NCI-H187 (cell line): ENCODE measurements at regions not wholly inside any gene's neighbourhood (a gene's known extent, or its start where the extent isn't known, plus 50 kb on each side); places are given as distances from the start of the nearest gene placed in this dataset.
"Not testable (repeated sequence)": the region's sequence is repeated elsewhere in the genome, so short reads cannot be mapped to it uniquely, and the experiment has no call there.

Experiments used
- DNase-seq, 2 experiments: peaks; one replicate each; lab custom pipeline; 2025; lab: John Stamatoyannopoulos, UW

DNA sequence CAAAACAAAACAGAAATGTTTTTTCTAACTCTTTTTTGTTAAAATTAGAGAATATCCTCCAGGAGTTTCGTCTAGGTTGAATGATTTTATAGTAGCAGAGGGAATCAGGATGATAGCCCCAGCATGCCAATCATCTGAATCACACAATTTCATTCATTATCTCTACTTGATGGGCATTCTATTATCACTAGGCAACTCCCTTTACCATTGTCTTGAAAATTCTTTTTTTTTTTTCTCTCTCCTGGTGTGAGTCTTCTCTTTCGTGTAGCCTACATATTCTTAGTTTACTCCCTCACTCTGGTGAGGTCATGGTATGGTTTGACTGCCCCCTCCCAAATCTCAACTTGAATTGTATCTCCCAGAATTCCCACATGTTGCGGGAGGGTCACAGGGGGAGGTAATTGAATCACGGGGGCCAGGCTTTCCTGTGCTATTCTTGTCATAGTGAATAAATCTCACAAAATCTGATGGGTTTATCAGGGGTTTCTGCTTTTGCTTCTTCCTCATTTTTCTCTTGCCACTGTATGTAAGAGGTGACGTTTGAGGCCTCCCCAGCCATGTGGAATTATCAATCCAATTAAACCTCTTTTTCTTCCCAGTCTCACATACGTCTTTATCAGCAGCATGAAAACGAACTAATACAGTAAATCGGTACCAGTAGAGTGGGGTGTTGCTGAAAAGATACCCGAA, 105.0 kb downstream of the OTUD1 start:
- DNase-seq: no peak

DNA sequence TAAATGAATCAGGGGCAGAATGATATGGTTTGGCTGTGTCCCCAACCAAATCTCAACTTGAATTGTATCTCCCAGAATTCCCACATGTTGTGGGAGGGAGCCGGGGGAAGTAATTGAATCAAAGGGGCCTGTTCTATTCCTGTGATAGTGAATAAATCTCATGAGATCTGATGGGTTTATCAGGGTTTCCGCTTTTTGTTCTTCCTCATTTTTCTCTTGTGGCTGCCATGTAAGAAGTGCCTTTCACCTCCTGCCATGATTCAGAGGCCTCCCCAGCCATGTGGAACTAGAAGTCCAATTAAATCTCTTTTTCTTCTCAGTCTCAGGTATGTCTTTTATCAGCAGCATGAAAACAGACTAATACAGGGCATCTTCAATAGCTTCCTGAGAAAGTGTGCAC, 107.0 kb downstream of the OTUD1 start:
- not testable (repeated sequence) for DNase-seq

DNA sequence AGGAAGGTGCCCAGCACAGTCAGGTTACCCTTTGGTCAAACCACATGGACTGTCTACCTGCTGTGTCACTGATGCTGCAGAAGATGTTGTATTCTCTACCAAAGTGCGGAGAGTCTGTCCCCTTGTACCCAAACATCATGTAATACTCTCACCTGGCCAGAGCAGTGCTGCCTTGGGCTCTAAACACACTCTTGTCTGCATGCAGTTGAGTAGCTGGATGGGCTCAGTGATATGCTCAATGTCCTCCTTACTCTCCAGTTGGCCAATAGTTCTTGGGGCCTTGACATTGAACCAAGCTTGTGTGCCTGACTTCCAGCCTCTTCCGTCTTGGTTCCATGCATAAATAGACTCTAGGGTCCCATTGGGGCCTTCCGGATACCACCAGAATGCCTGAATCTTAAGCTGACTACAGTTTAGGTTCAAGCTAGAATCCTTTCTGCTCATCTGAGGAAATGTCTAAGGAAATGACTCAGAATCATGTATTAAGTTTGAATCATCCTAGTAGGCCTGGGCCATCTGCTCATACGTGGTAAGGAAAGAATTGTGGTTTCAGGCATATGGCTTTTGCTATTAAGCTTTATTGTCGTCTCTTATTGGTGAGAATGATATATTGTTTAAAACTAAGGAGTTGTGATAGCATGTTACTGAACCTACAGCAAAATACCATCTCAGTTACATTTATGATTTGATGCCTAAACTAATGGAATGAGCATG, 118.0 kb downstream of the OTUD1 start:
- no peak for DNase-seq

DNA sequence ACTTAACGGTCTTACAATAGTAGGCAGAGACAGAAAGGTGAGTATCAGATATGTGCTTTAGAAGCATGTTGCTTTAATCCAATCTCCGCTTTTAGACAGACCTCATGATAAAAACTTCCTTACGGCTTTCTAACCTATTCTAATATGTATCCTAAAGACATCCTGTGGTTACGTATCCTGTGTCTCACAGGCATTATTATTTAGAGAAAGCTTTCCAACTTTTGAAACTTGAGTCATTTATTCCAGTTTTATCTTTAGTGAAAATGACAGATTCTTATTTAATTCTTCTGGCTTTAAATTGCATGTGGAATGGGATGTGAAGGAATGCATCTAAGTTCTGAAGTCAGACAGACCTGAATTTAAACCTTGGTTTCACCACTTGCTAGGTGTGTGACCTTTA, 118.9 kb downstream of the OTUD1 start:
- DNase-seq: no peak

DNA sequence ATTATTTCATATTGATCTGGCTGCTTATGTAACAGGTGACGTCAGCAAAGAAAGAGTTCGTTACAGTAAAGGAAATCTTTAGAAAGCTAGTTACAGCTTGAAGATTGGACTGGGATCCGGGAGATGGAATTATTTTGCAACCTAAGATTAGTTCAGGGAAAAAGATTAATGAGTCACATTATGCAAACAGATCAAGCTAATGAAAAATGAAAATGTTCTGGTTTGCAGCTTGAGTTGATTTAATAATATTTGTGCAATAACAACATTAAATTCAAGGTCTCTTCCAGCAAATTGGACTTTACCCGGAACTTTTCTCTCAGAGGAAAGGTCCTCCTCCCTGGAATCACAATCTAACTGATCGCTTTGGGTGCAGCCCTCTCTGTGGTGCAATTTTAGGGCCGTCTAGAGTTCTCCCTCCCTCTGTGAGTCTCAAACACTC, 119.5 kb downstream of the OTUD1 start:
- no peak for DNase-seq

DNA sequence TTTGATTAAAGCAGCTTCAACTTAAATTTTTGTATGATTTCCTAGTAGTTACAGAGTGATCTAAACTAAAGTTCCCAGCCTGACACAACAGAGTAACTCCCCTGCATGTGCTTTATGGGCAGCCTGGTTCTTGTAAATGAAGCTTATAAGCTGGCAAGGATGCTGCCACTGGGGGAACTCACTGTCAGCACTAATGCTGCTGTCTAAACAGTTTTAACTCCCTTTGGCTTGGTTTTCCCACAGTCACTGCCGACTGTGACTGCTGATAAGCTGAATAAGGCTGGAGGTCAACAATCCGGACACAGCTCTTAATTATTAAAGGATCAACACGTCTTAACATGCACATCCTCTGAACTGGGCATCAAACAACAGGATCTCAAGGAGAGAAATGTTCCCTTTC, 130.1 kb downstream of the OTUD1 start:
- DNase-seq: no peak

DNA sequence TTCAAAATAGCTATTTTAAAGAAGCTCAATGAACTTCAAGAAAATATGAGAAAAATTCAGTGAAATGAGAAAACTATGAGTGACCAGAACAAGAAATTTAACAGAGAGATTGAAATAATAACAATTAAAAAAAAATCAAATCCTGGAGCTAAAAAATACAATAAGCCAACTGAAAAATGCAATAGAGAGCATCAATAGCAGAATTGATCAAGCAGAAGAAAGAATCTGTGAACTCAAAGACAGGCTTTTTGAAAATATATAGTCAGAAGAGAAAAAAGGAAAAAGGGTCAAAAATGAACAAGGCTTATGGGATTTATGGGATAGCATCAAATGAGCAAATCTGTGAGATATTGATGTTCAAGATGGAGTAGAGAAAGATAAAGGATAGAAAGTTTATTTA, 133.0 kb downstream of the OTUD1 start:
- DNase-seq: no peak

DNA sequence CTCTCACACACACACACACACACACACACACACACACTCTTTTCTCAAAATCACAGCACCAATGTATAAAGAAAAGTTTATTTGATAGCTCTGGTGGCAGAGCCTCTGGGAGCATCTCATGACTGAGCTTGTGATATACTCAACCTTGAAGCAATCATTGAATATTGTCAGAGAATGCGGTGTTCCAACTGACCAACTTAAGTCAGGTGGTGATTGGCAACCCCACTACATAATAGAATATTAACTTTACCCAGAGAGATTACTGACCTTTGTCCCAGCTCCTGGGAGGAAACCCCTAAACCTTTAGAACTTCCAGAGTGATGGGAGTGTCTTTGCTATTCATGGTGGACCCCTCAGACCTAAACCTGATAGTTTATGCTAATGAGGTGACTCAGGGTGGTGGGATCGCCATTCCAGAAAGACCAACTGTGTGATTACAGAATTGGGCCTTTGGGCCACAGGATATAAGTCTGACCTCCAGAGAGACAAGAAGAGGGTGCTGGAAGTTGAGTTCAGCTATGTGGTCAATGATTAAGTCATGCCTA, 143.1 kb downstream of the OTUD1 start:
- no peak for DNase-seq

DNA sequence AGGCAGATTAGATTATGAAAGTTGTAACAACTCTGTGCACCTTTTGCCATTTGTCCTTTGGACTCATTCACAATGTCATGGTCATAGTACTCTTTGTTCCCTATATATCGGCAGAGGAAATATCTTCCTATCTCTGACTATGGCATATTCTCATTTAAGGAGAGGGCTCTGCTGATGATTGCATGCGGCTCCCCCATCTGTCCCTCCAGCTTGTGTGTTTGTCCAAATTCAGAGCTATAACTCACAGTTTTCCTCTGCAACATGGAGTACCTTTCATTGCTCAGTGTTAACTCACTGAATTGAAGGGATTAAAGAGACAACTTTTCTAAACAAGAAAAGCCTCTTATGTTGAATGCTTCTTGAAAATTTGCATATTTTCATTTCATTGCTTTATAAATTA, 145.5 kb downstream of the OTUD1 start:
- no peak for DNase-seq

DNA sequence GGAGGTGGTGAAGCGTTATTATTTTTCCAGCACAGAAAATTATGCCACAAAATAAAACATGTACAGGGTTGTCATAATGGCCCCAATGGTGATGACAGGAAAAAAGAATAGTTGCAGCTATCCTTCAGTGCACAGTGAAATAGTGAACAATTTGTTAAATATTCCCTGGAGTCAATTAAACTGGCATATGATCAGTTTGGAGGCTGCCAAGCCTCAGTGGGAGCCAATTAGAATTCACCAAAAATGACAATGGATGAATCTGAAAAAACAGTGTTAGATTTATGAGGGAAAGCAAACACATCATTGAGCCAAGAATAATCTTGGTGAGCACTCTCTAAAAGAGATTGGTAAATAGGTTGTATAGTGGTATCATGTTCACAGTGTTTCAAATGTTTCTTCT, 146.3 kb downstream of the OTUD1 start:
- DNase-seq: no peak

DNA sequence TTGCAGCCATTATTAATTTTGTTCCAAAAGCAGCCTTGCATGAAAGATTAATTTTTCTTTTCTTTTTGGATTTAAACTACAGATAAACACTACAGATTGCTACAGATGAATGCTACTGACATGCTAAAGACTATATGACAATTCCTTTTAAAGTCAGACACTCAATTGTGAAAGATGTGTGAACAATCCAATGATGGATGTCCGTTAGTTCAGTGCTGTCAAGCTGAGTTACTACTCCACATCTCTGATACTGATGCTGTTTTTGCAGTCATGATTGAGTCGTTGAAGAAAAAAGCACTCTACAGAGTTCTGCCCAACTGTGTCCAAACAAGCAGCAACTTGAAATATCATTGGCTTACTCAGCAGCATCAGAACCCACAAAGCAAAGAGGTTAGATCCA, 146.8 kb downstream of the OTUD1 start:
- DNase-seq: no peak

DNA sequence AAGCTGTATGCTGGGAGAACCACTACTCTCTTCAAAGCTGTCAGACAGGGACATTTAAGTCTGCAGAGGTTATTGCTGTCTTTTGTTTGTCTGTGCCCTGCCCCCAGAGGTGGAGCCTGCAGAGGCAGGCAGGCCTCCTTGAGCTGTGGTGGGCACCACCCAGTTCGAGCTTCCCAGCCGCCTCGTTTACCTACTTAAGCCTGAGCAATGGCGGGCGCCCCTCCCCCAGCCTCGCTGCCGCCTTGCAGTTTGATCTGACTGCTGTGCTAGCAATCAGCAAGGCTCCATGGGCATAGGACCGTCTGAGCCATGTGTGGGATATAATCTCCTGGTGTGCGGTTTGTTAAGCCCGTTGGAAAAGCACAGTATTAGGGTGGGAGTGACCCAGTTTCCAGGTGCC, 156.4 kb downstream of the OTUD1 start:
- DNase-seq: not testable (repeated sequence)

DNA sequence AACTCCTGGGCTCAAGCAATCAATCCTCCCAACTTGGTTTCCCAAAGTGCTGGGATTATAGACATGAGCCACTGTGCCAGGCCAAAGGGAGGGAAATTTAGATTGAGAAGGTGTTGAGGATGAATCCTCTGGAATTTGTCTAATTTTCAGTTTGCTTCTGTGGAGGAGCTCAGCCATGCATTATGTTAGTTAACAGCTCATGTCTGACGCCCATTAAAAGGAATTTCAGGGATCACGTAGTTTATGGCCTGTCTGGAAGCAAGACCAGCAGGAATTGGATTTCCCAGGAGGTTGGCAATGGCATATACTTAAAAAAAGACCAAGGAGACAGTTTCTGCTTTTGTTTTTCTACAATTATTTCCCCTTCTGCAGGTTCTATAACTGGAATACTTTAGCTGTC, 165.7 kb downstream of the OTUD1 start:
- DNase-seq: no peak

DNA sequence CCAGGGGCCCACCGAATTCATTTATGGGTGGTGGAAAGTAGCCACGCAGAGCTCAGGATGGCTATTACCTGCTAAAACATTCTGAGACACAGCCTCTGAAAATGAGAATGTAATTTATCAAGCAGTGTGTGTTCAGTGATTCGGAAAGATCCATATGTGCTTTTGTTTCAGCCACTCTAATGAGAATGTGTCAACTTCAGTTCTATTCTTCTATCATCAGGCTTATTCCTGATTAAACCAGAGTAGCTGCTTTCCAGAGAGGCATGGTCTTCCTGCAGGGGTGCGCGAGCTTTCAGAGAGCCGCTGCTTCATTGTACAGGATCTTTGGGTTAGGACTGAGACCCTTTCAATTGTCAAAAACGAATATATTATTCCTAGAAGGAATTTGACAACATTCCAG, 167.6 kb downstream of the OTUD1 start:
- DNase-seq: no peak

DNA sequence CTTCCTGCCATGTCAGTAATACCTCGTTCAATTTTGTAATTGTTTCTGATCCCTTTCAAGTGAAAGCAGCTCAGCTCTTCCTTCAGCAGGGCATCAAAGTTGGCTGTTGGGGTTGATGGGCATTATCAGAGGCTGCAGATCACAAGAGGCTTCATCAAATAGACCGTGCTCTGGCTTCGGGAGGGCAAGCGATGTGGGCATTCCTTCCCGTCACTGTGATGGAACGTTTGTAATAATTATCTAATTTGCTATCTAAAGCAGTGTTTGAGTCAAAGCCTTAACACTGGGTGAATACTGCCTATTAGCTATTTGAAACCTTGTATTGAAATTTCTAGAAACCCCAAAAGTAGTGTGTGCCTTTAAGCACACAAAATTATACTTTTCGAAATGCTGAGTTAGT, 170.1 kb downstream of the OTUD1 start:
- DNase-seq: no peak

DNA sequence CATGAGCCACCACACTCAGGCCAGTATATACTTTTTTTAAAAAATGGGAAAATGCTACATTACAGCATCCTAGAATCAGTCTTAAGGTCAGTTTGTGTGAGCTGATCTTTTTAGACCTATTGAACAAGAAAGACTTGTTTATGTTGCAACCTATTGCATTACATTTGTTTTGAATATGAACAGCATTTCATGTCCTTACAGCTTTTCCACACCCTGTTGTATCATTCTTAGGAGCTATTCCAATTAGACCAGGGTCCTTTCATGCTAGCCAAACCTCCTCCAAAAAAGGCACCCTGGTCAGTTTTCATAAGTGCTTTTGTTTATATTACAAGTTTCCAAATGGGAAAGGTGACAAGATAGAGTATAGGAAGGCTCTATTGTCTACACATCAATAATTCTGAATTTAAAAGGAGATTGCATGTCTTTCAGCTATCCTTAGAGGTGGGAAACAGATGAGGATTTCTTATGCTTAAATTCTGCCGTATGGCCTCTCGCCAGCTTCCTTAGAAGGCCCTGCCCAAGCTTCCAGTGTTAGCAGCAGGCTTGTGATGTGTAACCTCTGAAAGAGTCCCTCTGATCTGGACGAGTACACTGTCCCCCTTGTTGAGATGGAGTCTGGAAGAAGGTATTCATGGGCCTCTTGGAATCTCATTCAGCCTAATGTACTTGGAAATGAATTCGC, 171.9 kb downstream of the OTUD1 start:
- no peak for DNase-seq

DNA sequence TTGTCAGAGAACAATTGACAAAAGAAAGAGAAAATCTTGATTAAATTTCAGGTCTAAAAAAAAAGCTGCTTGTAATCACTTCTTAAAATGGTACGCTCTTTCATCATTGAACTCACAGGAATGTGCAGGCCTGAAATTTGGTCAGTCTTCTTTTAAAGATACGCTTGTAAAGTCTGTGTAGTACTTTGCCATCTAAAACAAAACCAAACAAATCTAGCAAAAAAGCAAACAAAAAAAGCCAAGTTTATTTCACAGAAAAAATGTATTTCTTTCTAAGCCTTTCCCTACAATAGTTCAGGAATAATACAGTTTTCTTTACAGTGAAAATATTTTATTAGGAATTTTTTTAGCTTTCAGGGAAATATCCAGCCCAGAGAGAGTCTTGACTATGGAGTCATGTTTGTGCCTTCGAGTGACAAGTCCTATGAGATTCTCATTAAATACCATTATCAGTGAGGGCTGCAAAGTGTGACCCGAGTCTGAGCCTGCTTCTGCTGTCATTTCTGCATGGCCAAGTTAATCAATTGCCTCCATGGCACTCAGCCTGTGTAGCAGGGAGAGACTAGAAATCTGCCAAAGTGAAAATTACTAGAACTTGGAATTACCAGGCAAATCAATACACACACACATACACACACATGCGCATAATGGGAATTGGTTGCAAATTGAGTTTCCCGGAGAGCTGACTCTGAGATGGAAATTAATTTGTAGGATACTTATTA, 172.6 kb downstream of the OTUD1 start:
- DNase-seq: no peak

DNA sequence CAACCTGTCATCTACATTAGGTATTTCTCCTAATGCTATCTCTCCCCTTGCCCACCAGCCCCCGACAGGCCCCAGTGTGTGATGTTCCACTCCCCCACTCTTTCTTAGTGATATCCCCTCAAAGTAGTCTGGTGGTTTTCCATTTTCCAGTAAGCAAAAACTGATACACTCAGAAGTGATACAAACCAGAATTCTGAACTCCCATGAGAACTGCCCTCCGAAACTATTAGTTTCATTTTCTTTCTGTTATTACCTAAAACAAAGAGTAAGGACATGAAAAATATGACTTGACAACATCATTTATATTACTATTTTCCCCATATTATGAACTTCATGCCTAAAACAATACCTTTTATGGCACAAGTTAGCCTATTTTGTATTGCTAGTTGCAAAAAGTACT, 175.0 kb downstream of the OTUD1 start:
- DNase-seq: no peak

DNA sequence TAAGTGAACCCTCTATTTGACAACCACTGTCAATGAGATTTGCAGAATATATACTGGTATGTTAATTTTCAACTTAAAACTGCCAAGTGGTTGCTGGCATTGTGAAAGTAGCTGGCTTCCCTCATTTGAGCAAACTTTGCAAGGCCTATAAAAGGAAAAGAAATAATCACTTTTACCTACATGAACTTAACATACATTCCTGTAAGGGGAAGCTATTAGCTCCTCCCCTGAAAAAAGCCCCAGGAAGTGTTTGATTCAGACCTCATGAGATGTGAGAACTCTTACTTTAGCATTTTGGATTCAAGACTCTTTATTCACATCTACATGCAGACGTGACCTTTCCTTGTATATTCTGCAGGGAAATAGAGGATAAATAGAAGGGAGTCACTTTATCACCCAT, 175.6 kb downstream of the OTUD1 start:
- no peak for DNase-seq

DNA sequence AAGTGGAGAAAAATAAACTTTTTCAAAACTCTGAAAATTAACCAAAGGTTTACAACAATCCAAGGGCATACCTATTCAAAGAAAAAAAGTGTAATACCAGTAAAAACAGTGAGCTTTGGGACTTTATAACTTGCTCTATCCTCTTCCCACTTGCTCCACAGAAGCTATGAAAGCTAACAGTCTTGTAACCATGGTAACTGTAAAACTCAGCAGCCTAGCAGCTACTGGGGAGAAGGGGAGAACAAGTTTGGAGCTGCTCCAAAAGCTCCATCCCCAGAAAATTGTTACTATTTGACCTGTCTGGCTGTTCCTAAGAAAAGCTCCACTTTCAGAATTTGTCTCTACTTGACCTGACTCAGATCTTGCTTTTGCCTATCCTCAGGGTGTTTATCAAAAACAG, 191.5 kb downstream of the OTUD1 start:
- no peak for DNase-seq

DNA sequence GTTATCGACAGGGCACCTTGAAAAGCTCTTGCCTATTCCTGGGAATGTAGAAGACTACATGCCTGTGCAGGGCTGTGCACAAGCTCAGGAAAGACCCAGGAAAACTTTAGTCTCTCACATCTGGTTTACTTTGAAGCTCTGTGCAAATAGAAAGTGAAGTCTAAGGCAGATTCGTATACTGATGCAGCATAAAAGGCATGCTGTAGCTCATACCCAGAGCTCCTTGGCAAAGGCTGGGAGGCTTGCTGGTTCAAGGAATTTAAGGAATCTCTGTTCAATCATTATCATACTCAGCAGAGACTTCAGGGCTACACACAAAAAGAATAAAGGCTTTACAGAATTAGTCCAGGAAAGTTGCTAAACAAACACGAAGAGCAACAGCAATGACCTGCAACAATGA, 192.0 kb downstream of the OTUD1 start:
- no peak for DNase-seq

DNA sequence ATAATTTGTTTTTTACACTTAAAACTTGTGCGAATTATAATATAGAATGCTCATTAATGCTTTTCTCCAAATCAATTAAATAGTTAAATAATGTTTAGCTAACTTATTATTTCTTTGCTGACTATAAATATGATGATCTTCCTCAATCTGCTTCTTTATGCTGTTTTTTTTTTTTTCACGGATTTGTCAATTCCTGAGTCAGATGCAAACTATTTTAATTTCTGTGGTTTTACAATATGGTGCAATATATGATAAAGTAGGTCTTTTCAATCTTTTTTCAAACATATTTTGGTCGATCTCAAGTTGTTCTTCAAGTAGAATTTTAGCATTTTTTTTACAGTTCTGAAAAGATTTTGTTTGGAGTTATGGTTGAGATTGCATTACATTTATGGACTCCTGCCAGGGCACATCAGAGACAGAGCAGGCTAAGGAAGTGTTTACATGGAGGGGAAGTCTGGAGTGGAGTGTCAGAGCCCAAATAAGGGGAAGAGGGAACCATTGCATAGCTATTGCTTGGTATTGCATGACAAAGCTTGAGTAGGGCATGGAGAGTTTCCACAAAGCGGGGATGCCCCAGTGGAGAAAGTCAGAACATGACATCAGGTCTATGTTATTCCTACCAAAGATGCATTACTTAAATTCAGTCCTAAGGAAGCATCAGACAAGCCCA, 204.4 kb downstream of the OTUD1 start:
- no peak for DNase-seq
